Stimulated activated CD8-positive, alpha-beta memory T cell treated with anti-CD3 and anti-CD28 coated beads, Interleukin-4, amount 100 ng/mL, for 1 hour (primary cell): ENCODE measurements at regions not wholly inside any gene's neighbourhood (a gene's known extent, or its start where the extent isn't known, plus 50 kb on each side); places are given as distances from the start of the nearest gene placed in this dataset.
"Not testable (repeated sequence)": the region's sequence is repeated elsewhere in the genome, so short reads cannot be mapped to it uniquely, and the experiment has no call there.

Experiments
- DNase-seq, 2 donors: peaks; one replicate each; pipeline ENCODE4 v3.0.0-alpha.2; 2020; ENCODE audit warnings: low read depth in 2 of 2, low spot score in 1 of 2

- DNase-seq: no peak
Observed at GRCh38 chr2:118791483-118791882, 56.0 kb downstream of the EN1 start.

GRCh38 chr2:118786746-118787145 lies 60.7 kb downstream of the EN1 start:
- no peak for DNase-seq

GRCh38 chr2:118784860-118785259 lies 62.6 kb downstream of the EN1 start:
- DNase-seq: no peak

- DNase-seq: no peak
Observed at GRCh38 chr2:118779362-118779761, 68.1 kb downstream of the EN1 start.

- DNase-seq: no peak
Observed at GRCh38 chr2:118774458-118775133, 72.9 kb downstream of the EN1 start.

GRCh38 chr2:118773826-118774225 lies 73.6 kb downstream of the EN1 start:
- no peak for DNase-seq

GRCh38 chr2:118772487-118773200 lies 74.8 kb downstream of the EN1 start:
- DNase-seq: no peak

- DNase-seq: no peak
Observed at GRCh38 chr2:118769707-118770400, 77.6 kb downstream of the EN1 start.

GRCh38 chr2:118766871-118767270 lies 80.6 kb downstream of the EN1 start:
- DNase-seq: no peak

- no peak for DNase-seq
Observed at GRCh38 chr2:118764855-118765254, 82.6 kb downstream of the EN1 start.

- no peak for DNase-seq
Observed at GRCh38 chr2:118763797-118764196, 83.7 kb downstream of the EN1 start.

GRCh38 chr2:118762290-118762689 lies 85.2 kb downstream of the EN1 start:
- no peak for DNase-seq

- no peak for DNase-seq
Observed at GRCh38 chr2:118761771-118762170, 85.7 kb downstream of the EN1 start.

GRCh38 chr2:118755901-118756300 lies 91.5 kb downstream of the EN1 start:
- DNase-seq: no peak

GRCh38 chr2:118755384-118755783 lies 92.1 kb downstream of the EN1 start:
- DNase-seq: no peak

GRCh38 chr2:118752762-118753429 lies 94.6 kb downstream of the EN1 start:
- no peak for DNase-seq

GRCh38 chr2:118750959-118751565 lies 96.4 kb downstream of the EN1 start:
- no peak for DNase-seq

GRCh38 chr2:118748245-118748885 lies 99.1 kb downstream of the EN1 start:
- DNase-seq: no peak

GRCh38 chr2:118747637-118748036 lies 99.8 kb downstream of the EN1 start:
- no peak for DNase-seq

GRCh38 chr2:118747066-118747465 lies 100.4 kb downstream of the EN1 start:
- no peak for DNase-seq

GRCh38 chr2:118744682-118745181 lies 102.7 kb downstream of the EN1 start:
- not testable (repeated sequence) for DNase-seq
